GM23248 (cell line): ENCODE measurements at regions not wholly inside any gene's neighbourhood (a gene's known extent, or its start where the extent isn't known, plus 50 kb on each side); places are given as distances from the start of the nearest gene placed in this dataset.

ENCODE experiments used
- DNase-seq: peaks from one replicate; pipeline ENCODE4 v3.0.0-alpha.2; 2015
- H2AFZ ChIP-seq: fragments of 200-600 bp; sonication (generic); 2 replicates; pipeline ENCODE4 v1.6.1; 2016; ENCODE audit warnings: antibody characterized with exemption
- H3F3A ChIP-seq: fragments of 200-600 bp; sonication (generic); 2 replicates; pipeline ENCODE4 v1.6.1; 2016; ENCODE audit warnings: mild to moderate bottlenecking, antibody characterized with exemption, mixed run types; ENCODE audit not compliant: insufficient read depth
- H3K27ac ChIP-seq: fragments of 200-600 bp; sonication (generic); 2 replicates; pipeline ENCODE4 v1.5.1; 2016; ENCODE audit warnings: mild to moderate bottlenecking
- H3K27me3 ChIP-seq: fragments of 200-600 bp; sonication (generic); replicated peaks from 2 replicates; pipeline ENCODE4 v1.6.1; 2016; ENCODE audit warnings: mild to moderate bottlenecking; ENCODE audit not compliant: insufficient read depth
- H3K36me3 ChIP-seq: fragments of 200-600 bp; sonication (generic); 2 replicates; pipeline ENCODE4 v1.6.1; 2016; ENCODE audit warnings: low read depth, mild to moderate bottlenecking
- H3K4me1 ChIP-seq: fragments of 200-600 bp; sonication (generic); 2 replicates; pipeline ENCODE4 v1.6.1; 2016; ENCODE audit warnings: mild to moderate bottlenecking; ENCODE audit not compliant: insufficient read depth
- H3K4me2 ChIP-seq: fragments of 200-600 bp; sonication (generic); one replicate; pipeline ENCODE4 v1.6.1; 2016; ENCODE audit warnings: mild to moderate bottlenecking; ENCODE audit not compliant: unreplicated experiment
- H3K4me3 ChIP-seq: fragments of 200-600 bp; sonication (generic); 2 replicates; pipeline ENCODE4 v1.5.1; 2016; ENCODE audit warnings: mild to moderate bottlenecking
- H3K79me2 ChIP-seq: fragments of 200-600 bp; sonication (generic); 2 replicates; pipeline ENCODE4 v1.6.1; 2016; ENCODE audit warnings: mild to moderate bottlenecking; ENCODE audit not compliant: insufficient read depth
- H3K9ac ChIP-seq: fragments of 200-600 bp; sonication (generic); 2 replicates; pipeline ENCODE4 v1.6.1; 2016; ENCODE audit warnings: mild to moderate bottlenecking
- H3K9me2 ChIP-seq: fragments of 200-600 bp; sonication (generic); 2 replicates; pipeline ENCODE4 v1.6.1; 2016; ENCODE audit warnings: mixed run types, mild to moderate bottlenecking, moderate library complexity; ENCODE audit not compliant: insufficient read depth
- H3K9me3 ChIP-seq: fragments of 200-600 bp; sonication (generic); one replicate; pipeline ENCODE4 v1.6.1; 2017; ENCODE audit warnings: low read depth
- H4K20me1 ChIP-seq: fragments of 200-600 bp; sonication (generic); 2 replicates; pipeline ENCODE4 v1.6.0; 2016; ENCODE audit not compliant: insufficient read depth
- EZH2 ChIP-seq: fragments of 200-600 bp; sonication (generic); IDR thresholded peaks from 2 replicates; pipeline ENCODE4 v1.6.1; 2018; ENCODE audit warnings: antibody characterized with exemption, mild to moderate bottlenecking; ENCODE audit not compliant: insufficient read depth, poor library complexity, severe bottlenecking
- EZH2phosphoT487 ChIP-seq: fragments of 200-600 bp; sonication (generic); IDR thresholded peaks from 2 replicates; pipeline ENCODE4 v1.6.1; 2018; ENCODE audit warnings: antibody characterized with exemption, moderate library complexity, mild to moderate bottlenecking, low read depth; ENCODE audit not compliant: insufficient read depth
- WGBS, 2 experiments: methylation state at CpG; one replicate each; pipeline ENCODE4 v1.1.6; 2015 to 2017; ENCODE audit warnings: low lambda C conversion rate in 2 of 2, low coverage in 1 of 2; ENCODE audit errors: missing lambda C conversion rate in 2 of 2; 5-methylcytosine and 5-hydroxymethylcytosine counted together
- in situ Hi-C: fragments of 300-500 bp; cut with MboI; formaldehyde crosslinking; loops from 2 replicates; pipeline ENCODE4 v1.15.0; 2020

- no peaks in the 10 kb centered on the region for H3K79me2 ChIP-seq
- no peaks in the 10 kb centered on the region for H3F3A ChIP-seq
- H3K4me3 ChIP-seq: no peak overlapping the region
- no peaks in the 10 kb centered on the region for H3K9me3 ChIP-seq
- no peak for TF ChIP-seq EZH2
- no peak for TF ChIP-seq EZH2phosphoT487
- 10 to 19% methylated on average over 4 of the region's 4 CpGs for whole genome bisulfite sequencing, 2 experiments
- no peaks in the 10 kb centered on the region for H3K27me3 ChIP-seq
- H3K27ac ChIP-seq: no peak overlapping the region
- no peaks in the 10 kb centered on the region for H3K9me2 ChIP-seq
- H4K20me1 ChIP-seq: no peaks in the 10 kb centered on the region
- no peak for DNase-seq
- in situ Hi-C loops: no loop called here
- no peaks in the 10 kb centered on the region for H3K4me1 ChIP-seq
- no peak overlapping the region for H3K4me2 ChIP-seq
- no peaks in the 10 kb centered on the region for H3K36me3 ChIP-seq
- H3K9ac ChIP-seq: no peak overlapping the region
- no peak overlapping the region for H2AFZ ChIP-seq
These were observed 475.9 kb upstream of the B3GAT1 start for GRCh38 chr11:134887896-134888295.

- Histone ChIP-seq H3K36me3 (no peaks in the 10 kb centered on the region), H3K27me3 (no peaks in the 10 kb centered on the region), H3K4me3 (no peak overlapping the region), H3K9me3 (no peaks in the 10 kb centered on the region), H3K4me1 (no peaks in the 10 kb centered on the region), H2AFZ (no peak overlapping the region), H3K27ac (no peak overlapping the region), H4K20me1 (no peaks in the 10 kb centered on the region), H3K4me2 (no peak overlapping the region), H3K9me2 (no peaks in the 10 kb centered on the region), H3K9ac (no peak overlapping the region), H3K79me2 (no peaks in the 10 kb centered on the region), H3F3A (no peaks in the 10 kb centered on the region)
- no peak for DNase-seq
- WGBS, 2 experiments: 15 to 21% methylated on average over 8 of the region's 8 CpGs
- in situ Hi-C loops: no loop called here
- no peak for TF ChIP-seq EZH2
- TF ChIP-seq EZH2phosphoT487: no peak
These were observed 471.4 kb upstream of the B3GAT1 start for GRCh38 chr11:134883484-134883883.

GRCh38 chr11:134882671-134883297 is 470.7 kb upstream of the B3GAT1 start:
- H4K20me1 ChIP-seq: no peaks in the 10 kb centered on the region
- H3K79me2 ChIP-seq: no peaks in the 10 kb centered on the region
- no peaks in the 10 kb centered on the region for H3K36me3 ChIP-seq
- in situ Hi-C loops: no loop called here
- H3K4me3 ChIP-seq: no peak overlapping the region
- no peaks in the 10 kb centered on the region for H3K9me2 ChIP-seq
- no peak for DNase-seq
- H3K9ac ChIP-seq: no peak overlapping the region
- H3K9me3 ChIP-seq: no peaks in the 10 kb centered on the region
- no peak for TF ChIP-seq EZH2phosphoT487
- no peak for TF ChIP-seq EZH2
- WGBS, 2 experiments: 46% methylated on average over 13 of the region's 13 CpGs
- H3K4me2 ChIP-seq: no peak overlapping the region
- no peaks in the 10 kb centered on the region for H3F3A ChIP-seq
- H3K4me1 ChIP-seq: no peaks in the 10 kb centered on the region
- no peaks in the 10 kb centered on the region for H3K27me3 ChIP-seq
- no peak overlapping the region for H3K27ac ChIP-seq
- H2AFZ ChIP-seq: no peak overlapping the region

- H4K20me1 ChIP-seq: no peaks in the 10 kb centered on the region
These were observed 470.1 kb upstream of the B3GAT1 start for GRCh38 chr11:134882141-134882540.

GRCh38 chr11:134880788-134881187 is 468.7 kb upstream of the B3GAT1 start:
- H3K79me2 ChIP-seq: no peaks in the 10 kb centered on the region
- in situ Hi-C loops: no loop called here
- H3K4me3 ChIP-seq: no peak overlapping the region
- no peaks in the 10 kb centered on the region for H3K9me3 ChIP-seq
- no peaks in the 10 kb centered on the region for H3K36me3 ChIP-seq
- H3K9me2 ChIP-seq: no peaks in the 10 kb centered on the region
- no peak overlapping the region for H2AFZ ChIP-seq
- no peaks in the 10 kb centered on the region for H3K4me1 ChIP-seq
- no peak for TF ChIP-seq EZH2phosphoT487
- no peak for TF ChIP-seq EZH2
- no peaks in the 10 kb centered on the region for H4K20me1 ChIP-seq
- DNase-seq: no peak
- no peaks in the 10 kb centered on the region for H3K27me3 ChIP-seq
- H3K4me2 ChIP-seq: no peak overlapping the region
- H3K27ac ChIP-seq: no peak overlapping the region
- no peaks in the 10 kb centered on the region for H3F3A ChIP-seq
- WGBS, 2 experiments: 61 to 63% methylated on average over 6 of the region's 6 CpGs
- no peak overlapping the region for H3K9ac ChIP-seq

More at GRCh38 chr11:134882141-134882540, 470.1 kb upstream of the B3GAT1 start:
- H3K9me3 ChIP-seq: no peaks in the 10 kb centered on the region
- in situ Hi-C loops: no loop called here
- H3K9me2 ChIP-seq: no peaks in the 10 kb centered on the region
- H3K27me3 ChIP-seq: no peaks in the 10 kb centered on the region
- DNase-seq: no peak
- no peaks in the 10 kb centered on the region for H3K36me3 ChIP-seq
- no peak overlapping the region for H3K4me2 ChIP-seq
- H2AFZ ChIP-seq: no peak overlapping the region
- TF ChIP-seq EZH2phosphoT487 (no peak), EZH2 (no peak)
- no peak overlapping the region for H3K9ac ChIP-seq
- no peak overlapping the region for H3K4me3 ChIP-seq
- no peaks in the 10 kb centered on the region for H3K4me1 ChIP-seq
- no peak overlapping the region for H3K27ac ChIP-seq
- no peaks in the 10 kb centered on the region for H3F3A ChIP-seq
- H3K79me2 ChIP-seq: no peaks in the 10 kb centered on the region
- 40% methylated on average over 11 of the region's 11 CpGs for WGBS, 2 experiments
